HG03469 (cell line): ENCODE measurements at regions not wholly inside any gene's neighbourhood (a gene's known extent, or its start where the extent isn't known, plus 50 kb on each side); places are given as distances from the start of the nearest gene placed in this dataset.
"Not testable (repeated sequence)": the region's sequence is repeated elsewhere in the genome, so short reads cannot be mapped to it uniquely, and the experiment has no call there.

Experiments
- ATAC-seq: cut with Tn5 transposase; IDR thresholded peaks from one replicate; pipeline ENCODE4 v1.9.1; 2021; ENCODE audit warnings: mild to moderate bottlenecking, moderate library complexity, moderate number of reproducible peaks; ENCODE audit not compliant: unreplicated experiment

DNA sequence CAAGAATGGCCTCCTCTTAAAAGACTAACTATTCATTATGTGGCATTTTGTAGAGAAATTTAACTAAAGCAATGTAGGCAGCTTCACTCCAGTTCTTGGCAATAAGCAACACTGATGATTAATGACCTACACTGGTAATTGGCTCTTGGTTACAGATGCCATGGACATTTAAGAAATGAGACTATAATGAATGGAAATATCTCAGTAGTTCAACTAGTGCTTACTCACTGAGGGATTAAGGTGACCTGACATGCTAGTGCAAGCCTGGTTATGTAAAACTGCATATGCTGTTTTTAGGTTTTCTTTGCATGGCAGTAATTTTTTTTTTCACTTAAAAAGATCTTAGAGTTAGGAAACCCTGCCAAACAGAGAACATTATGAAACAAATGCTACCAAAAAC lies 152.7 kb upstream of the AADAT start:
- no peak for ATAC-seq

DNA sequence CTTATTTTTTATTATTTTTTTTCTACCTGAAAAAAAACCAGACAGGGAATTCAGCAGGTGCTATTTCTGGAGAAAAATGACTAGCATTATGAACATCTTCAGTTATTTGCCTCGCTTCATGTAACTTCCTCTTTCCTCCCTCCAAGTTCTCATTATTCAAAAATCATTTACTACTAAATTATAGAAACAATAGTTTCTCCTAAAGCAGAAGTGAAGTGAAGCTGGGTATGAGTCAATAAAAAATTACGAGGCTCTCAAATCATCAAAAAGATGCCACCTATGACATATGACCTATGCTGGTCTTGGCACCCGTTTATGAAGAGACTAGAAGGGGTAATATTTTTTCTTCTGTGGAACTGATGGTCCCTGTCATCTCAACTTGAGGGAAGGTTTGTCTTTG lies 145.0 kb upstream of the AADAT start:
- peak; percentile 36 for ATAC-seq

DNA sequence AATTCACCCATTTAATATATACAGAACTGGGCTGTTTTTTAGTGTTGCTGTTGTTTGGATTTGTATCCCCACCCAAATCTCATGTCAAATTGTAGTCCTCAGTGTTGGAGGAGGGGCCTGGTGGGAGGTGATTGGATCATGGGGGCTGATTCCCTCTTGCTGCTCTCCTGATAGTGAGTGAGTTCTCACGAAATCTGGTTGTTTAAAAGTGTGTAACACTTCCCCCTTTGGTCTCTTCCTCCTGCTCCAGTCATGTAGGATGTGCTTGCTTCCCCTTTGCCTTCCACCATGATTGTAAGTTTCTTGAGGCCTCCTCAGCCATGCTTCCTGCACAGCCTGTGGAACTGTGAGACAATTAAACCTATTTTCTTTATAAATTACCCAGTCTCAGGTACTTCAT lies 141.6 kb upstream of the AADAT start:
- ATAC-seq: no peak

DNA sequence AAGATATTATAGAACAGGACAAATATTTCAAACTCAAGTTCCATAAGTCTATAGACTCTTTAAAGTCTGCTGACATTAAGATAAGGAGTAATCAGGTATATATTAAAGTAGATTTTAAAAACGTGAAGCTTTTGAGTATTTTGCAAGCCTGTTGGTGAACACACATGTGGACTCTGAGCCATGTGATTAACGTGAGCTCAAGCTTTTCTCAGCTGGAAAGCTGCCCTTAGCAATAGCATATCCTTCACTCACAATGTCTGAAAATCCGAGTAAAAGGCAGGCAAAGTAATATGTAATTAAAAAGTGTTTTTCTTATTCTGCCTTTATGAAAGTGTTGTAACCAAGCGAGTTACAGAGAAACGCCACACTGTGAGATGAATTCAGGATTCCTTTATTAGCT lies 140.5 kb upstream of the AADAT start:
- ATAC-seq: no peak

DNA sequence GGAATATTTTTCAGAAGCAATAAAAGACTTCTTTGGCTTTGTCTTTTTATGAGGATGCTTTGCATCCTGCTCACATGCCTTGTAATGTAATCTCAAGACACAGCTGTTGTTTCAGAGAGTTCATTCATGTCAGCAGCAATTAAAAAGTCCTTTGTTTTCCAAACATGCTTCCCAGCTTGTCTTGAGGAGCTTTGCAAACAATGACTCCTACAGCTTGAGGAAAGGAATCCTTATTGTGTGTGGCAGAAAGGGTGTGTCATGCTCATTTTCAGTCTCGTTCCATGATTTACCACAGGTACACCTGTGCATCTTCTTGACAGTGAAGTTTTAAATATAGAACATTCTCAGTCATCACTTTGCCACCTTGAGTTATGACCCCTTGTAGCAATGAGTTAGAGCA lies 139.2 kb upstream of the AADAT start:
- ATAC-seq: no peak

DNA sequence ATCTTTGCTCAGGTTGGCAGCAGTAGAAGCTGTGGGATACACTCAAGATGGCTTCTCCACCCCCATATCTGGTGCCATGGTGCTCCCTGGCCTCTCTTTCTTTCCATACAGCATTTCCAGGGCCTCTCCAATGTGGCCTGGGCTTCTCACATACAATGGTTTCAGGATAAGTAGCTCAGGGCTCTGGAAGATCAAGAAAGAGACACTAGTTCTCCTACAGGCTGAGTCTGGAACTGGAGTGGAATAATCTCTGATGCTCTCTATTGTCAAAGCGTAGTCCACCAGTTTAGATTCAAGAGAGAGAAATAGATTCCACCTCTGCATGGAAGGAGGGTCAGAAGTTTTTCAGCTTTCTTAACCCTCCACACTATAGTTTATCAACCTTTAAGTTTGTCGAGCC lies 138.2 kb upstream of the AADAT start:
- ATAC-seq: no peak

DNA sequence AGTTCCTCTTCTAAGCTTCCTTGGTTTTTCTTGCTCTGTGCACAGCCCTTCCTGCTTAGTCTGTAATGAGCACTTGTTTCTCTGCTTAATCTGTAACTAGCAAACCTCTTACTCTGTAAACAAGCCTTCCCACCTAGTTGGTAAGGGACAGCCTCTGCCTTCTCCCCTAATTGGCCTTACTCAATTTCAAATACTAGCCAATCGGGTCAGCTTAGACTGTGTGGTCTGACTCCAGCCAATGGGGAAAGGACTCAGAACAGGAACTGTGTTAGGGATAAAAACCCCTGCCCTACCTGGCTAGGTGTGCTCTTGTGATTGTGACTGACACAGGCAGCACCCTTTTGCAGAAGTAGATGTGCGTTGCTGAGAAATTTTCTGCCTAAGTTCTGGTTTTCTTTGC lies 136.5 kb upstream of the AADAT start:
- no peak for ATAC-seq

DNA sequence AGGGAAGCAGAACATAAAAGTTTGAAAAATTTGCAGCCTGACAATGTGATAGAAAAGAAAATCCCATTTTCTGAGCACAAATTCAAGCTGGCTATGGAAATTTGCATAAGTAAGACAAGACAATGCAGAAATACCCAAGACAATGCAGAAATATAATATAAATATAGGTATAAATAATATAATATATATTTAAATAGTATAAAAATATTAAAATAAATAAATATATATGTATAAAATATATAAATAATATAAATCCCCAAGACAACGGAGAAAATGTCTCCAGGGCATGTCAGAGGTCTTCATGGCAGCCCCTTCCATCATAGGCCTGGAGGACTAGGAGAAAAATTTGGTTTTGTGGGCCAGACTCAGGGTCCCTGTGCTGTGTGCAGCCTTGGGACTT lies 125.0 kb upstream of the AADAT start:
- no peak for ATAC-seq

DNA sequence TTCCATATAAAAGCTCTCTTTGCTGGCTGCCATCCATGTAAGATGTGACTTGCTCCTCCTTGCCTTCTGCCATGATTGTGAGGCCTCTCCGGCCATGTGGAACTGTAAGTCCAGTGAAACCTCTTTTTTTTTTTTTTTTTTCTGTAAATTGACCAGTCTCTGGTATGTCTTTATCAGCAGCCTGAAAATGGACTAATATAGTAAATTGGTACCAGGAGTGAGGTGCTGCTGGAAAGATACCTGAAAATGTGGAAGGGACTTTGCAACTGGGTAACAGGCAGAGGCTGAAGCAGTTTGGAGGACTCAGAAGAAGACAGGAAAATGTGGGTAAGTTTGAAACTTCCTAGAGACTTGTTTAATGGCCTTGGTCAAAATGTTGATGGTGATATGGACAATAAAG lies 124.3 kb upstream of the AADAT start:
- no peak for ATAC-seq

DNA sequence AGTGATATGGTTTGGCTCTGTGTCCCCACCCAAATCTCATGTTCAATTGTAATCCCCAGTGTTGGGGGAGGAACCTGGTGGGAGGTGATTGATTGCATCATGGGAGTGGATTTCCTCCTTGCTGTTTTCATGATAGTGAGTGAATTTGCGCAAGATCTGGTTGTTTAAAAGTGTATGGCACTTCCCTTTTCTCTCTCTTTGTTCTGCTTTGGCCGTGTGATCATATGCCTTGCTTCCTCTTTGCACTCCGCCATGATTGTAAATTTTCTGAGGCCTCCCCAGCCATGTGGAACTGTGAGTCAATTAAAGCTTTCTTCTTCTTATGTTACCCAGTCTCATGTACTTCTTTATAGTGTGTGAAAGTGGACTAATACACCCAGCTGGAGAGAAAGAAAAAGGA lies 113.0 kb upstream of the AADAT start:
- ATAC-seq: peak; percentile 54

DNA sequence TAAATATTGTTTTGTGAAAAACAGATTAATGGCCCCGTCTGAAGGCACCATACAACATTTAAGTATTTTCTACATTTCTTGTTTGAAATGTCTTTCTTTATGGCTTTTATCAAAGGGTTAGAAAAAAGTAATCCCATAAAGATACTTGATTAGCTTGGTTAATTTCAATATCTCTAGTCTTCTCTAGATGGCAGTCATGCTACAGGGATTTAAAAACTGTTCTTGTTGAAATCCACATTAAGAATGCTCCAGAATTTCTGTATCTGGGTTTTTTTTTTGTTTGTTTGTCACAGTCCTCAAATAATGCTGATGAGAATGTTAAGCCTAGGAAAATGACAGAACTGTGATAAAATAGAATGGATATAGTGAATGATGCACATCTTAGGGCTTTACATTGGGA lies 109.0 kb upstream of the AADAT start:
- no peak for ATAC-seq

DNA sequence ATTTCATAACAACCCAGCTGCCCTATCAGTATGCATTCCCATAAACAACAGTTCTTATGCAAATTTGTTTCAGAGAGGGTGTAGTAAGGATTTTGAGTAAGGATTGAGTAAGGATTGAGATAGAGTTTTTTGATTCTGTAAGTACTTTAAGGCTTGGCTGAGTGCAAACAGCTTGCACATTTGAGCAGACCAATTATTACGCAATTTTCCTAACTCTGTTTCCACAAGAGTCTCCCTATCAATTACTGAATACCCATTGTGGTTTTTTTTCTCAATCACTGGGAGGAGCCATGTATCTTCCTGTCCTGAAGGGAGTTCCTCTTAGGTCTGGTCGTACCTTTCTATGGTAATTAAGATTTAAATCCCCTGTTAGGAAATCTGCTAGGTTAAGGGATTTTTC lies 105.0 kb upstream of the AADAT start:
- ATAC-seq: not testable (repeated sequence)

DNA sequence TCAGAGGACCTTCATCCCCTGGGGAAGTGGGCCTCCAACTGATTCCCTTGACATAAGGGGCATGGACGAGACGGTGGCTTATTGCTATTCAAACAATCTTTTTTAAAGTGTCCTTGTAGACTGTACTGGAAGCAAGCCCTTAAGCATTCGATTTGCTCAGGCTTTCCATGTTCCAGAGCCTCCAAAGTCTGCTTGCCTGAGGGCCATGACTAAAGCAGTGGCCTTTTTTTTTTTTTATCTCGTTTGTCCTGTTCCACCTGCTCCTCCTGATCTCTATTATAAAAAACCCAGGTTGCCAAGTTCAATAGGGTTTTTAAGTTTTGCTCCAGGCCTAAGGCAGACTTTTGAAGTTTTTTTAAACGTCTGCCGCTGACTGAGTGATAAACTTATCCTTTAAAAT lies 103.7 kb upstream of the AADAT start:
- no peak for ATAC-seq

DNA sequence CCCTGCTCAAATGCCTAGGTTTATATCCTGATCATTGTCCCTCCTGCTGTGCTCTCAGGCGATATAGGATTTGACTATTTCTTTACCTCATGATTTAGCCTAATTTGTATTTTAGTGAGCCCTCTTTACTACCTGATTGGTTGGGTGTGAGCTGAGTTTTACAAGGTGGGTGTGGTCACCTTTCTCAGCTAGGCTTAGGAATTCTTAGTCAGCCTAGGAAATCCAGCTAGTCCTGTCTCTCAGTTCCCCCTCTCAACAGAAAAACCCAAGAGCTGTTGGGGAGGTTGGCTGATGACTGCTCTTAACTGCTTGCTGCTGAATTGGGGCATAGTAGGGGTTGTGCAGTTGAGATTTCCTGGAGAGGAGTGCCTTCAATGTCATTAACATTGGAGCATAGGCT lies 100.5 kb upstream of the AADAT start:
- no peak for ATAC-seq

DNA sequence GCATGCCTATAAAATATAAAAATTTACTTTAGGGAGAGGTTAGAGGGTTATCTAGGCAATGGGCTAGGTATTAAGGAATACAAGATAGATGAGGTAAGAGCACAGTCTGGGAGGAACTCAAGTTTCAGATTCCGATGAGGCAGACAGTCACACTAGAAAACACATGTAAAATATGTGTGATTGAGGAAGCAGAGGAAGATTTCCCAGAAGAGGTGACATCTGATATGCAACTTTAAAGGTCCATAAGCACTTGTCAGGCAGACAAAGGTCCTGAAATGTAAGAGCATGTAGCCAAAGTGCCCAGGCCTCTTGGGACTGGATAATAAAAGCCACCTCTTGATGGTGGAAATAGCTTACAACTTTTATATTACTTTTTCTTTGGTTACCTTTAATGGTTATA lies 81.1 kb upstream of the AADAT start:
- no peak for ATAC-seq

DNA sequence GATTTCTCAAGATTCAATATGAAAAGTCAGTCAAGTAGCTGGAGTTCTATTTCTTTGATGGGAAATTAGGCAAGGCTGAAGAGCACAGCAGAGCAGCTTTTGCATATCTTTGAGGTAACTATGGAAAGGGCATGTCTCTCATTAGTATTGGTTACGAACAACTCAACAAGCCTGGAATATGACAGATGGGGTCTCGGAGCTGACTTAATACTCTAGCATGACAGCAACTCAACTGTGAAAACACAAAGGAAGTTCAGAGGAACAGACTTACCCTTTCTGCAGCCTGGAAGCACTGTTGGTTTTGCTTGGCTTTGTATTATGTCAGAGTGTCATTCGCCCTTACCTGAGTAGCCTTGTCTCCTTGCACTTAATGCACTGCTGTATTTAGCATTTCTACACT lies 79.9 kb upstream of the AADAT start:
- no peak for ATAC-seq

DNA sequence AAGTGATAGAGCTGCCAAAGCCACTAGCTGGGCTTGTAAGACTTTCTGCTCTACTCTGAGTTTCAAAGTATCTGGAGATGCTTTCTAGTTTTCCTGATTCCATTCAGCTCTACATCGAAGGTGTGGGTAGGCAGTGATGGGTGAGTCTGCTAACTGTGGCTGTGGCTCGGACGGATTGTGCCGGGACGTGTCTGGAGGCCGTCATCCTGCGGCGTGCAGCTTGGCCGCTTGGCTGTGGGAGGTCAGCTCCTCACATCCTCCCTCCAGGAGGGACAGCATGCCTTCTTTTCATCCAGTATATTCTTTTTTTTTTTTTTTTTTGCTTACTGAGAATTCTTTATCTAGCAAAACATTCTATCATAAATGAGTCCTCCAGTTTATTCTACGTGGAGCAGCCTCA lies 77.9 kb upstream of the AADAT start:
- ATAC-seq: no peak

DNA sequence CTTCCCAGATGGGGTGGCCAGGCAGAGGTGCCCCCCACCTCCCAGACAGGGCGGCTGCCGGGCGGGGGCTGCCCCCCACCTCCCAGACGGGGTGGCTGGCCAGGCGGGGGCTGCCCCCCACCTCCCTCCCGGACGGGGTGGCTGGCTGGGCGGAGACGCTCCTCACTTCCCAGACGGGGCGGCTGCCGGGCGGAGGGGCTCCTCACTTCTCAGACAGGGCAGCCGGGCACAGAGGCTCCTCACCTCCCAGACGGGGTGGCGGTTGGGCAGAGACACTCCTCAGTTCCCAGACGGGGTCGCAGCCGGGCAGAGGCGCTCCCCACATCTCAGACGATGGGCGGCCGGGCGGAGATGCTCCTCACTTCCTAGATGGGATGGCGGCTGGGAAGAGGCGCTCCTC lies 76.4 kb upstream of the AADAT start:
- ATAC-seq: not testable (repeated sequence)

DNA sequence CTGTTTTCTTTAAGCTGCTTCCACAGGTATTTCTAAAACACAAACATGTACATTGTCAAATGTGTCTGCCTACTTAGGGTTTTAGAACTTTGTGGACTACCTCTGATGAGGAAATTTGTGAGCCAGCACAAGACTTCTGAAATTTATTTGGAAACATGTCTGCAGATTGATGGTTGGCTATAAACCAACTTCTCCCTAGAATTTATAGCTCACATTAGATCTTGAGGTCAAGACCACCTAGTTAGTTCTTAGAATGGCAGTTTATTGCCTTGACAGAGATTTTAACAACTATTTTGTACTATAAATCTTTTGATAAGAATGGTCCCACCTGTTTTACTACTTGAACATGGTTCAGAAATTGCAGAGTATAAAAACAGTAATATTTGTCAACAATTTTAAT lies 72.7 kb upstream of the AADAT start:
- ATAC-seq: no peak

DNA sequence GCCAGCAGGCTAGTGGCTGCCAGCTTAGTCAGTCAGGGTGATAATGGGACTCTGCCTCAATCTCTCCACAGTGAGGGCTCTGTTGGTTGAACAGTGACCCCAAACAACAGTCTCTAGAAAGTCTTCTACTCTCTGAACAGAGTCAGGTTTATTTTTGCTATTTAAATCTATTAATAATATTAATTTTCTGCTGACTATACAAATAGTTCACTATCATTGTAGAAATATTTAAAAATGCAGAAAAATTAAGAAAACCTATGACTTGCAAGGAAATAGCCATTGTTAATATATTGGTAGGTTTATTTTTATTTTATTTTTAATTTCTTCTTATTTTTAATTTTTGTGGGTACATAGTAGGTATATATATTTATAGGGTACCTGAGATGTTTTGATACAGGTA lies 67.9 kb upstream of the AADAT start:
- no peak for ATAC-seq

DNA sequence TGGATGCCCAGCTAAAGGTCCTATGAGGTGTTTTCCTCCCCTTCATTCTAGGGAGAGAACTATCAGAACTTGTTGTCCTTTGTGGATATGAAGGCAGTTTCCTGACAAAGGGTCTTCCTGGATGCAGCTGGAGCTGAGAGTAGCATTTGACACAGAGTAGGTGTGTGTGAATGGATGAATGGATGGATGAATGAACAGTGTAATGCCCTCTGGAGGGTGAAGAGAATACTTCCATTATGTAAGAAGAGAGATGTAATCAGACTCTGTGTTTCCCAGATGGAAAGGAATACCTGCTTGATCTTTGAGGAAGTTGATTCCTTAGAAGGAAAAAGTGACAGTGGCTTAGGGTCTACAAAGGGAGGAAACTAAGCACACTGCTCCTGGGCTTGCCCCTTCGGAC lies 55.4 kb upstream of the AADAT start:
- no peak for ATAC-seq

DNA sequence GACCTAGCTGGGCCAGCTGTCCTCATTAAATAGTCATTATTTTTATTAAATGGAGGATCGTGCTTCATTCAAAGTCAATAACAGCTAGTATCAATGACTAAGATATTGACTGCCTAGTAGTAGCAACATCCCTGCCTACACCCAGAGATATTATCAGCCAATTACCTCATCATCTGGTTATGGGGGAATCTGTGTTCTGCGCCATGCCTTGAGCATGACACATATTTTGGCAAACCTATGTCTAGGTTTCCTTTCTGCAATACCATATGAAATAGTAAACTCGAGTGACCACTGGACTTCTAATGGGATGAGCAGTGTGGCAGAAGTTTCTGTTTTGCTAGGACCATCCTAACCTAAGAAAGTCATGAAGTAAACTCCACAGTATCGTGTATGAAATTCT lies 50.0 kb upstream of the AADAT start:
- ATAC-seq: no peak
